ENCODE measurements at regions not wholly inside any gene's neighbourhood (a gene's known extent, or its start where the extent isn't known, plus 50 kb on each side); places are given as distances from the start of the nearest gene placed in this dataset.

- TF ChIP-seq CTCF (tag by site-specific recombination; IDR thresholded peaks at IDR 0.05), result no peak
- TF ChIP-seq KLF16 (tag by site-specific recombination; IDR thresholded peaks at IDR 0.05), result no peak
Observed at GRCh38 chr14:42311876-42312275, 705.2 kb downstream of the LRFN5 start.

All from HEK293 (cell line).